OCI-LY7 (cell line): ENCODE measurements at regions not wholly inside any gene's neighbourhood (a gene's known extent, or its start where the extent isn't known, plus 50 kb on each side); places are given as distances from the start of the nearest gene placed in this dataset.

Source experiments
- BruUV-seq: library from RNA; stranded (reverse); fragments of 400-500 nt; replicated peaks from 2 replicates; lab custom pipeline; 2021; lab: Mats Ljungman, UMichigan
- CTCF ChIA-PET: fragments of 300-600 bp; sonication (Branson Sonifier 250); formaldehyde crosslinking; loops from one replicate; lab custom pipeline; 2022; ENCODE audit warnings: antibody characterized with exemption; ENCODE audit not compliant: unreplicated experiment; lab: Charles Lee
- POLR2A ChIA-PET: fragments of 300-600 bp; sonication (Branson Sonifier 250); formaldehyde crosslinking; loops from one replicate; lab custom pipeline; 2022; ENCODE audit warnings: antibody characterized with exemption; lab: Charles Lee
- DNase-seq: peaks from one replicate; pipeline ENCODE4 v3.0.0-alpha.2; 2015; ENCODE audit warnings: low spot score
- H2AFZ ChIP-seq: fragments of 200-600 bp; sonication (generic), shearing (Covaris generic); 2 replicates; pipeline ENCODE4 v1.6.1; 2014; ENCODE audit warnings: mild to moderate bottlenecking, antibody characterized with exemption, low read length, moderate library complexity
- H3K27ac ChIP-seq: fragments of 200-600 bp; sonication (generic); 2 replicates; pipeline ENCODE4 v1.5.1; 2014; ENCODE audit warnings: mixed run types, low read depth, mild to moderate bottlenecking, moderate library complexity, low read length, inconsistent platforms; ENCODE audit not compliant: poor library complexity, severe bottlenecking
- H3K36me3 ChIP-seq: fragments of 200-600 bp; sonication (generic); 2 replicates; pipeline ENCODE4 v1.6.1; 2014; ENCODE audit warnings: mild to moderate bottlenecking, antibody characterized with exemption, low read length, moderate library complexity, mixed read lengths; ENCODE audit not compliant: insufficient read depth
- H3K4me1 ChIP-seq: fragments of 200-600 bp; sonication (generic); 2 replicates; pipeline ENCODE4 v1.5.1; 2014; ENCODE audit warnings: mild to moderate bottlenecking, low read length; ENCODE audit not compliant: insufficient read depth, poor library complexity, severe bottlenecking
- H3K4me2 ChIP-seq: fragments of 200-600 bp; sonication (generic); 2 replicates; pipeline ENCODE4 v1.6.1; 2014; ENCODE audit warnings: mild to moderate bottlenecking, low read length
- H3K4me3 ChIP-seq: fragments of 200-600 bp; sonication (generic); 2 replicates; pipeline ENCODE4 v1.5.1; 2014; ENCODE audit warnings: mild to moderate bottlenecking, low read depth, low read length; ENCODE audit not compliant: poor library complexity, severe bottlenecking
- H3K79me2 ChIP-seq: fragments of 200-600 bp; sonication (generic); 2 replicates; pipeline ENCODE4 v1.6.1; 2016; ENCODE audit warnings: low read depth, mild to moderate bottlenecking, low read length, moderate library complexity, mixed read lengths; ENCODE audit not compliant: insufficient read depth
- H3K9me2 ChIP-seq: fragments of 200-600 bp; sonication (generic); 2 replicates; pipeline ENCODE4 v1.6.1; 2016; ENCODE audit warnings: mild to moderate bottlenecking, low read length, mixed read lengths; ENCODE audit not compliant: insufficient read depth
- H3K9me3 ChIP-seq: fragments of 200-600 bp; sonication (generic); 2 replicates; pipeline ENCODE4 v1.6.1; 2014; ENCODE audit warnings: mild to moderate bottlenecking, mixed run types, low read length, mixed read lengths
- H4K20me1 ChIP-seq: fragments of 200-600 bp; sonication (generic); 2 replicates; pipeline ENCODE4 v1.6.1; 2014; ENCODE audit warnings: mild to moderate bottlenecking, antibody characterized with exemption, low read length, moderate library complexity, mixed read lengths; ENCODE audit not compliant: insufficient read depth
- CTCF ChIP-seq: fragments of 200-600 bp; sonication (generic); conservative IDR thresholded peaks from 2 replicates; pipeline ENCODE4 v1.5.1; 2014; ENCODE audit warnings: mild to moderate bottlenecking, antibody characterized with exemption, low read length, moderate library complexity, mixed read lengths
- EZH2phosphoT487 ChIP-seq: fragments of 200-600 bp; sonication (generic); IDR thresholded peaks from 2 replicates; pipeline ENCODE4 v1.6.1; 2018; ENCODE audit warnings: low read depth, borderline replicate concordance, mild to moderate bottlenecking, mixed run types, antibody characterized with exemption, low read length, moderate library complexity, mixed read lengths
- intact Hi-C: fragments of 100-400 bp; cut with micrococcal nuclease; formaldehyde crosslinking; loops from one replicate; pipeline ENCODE4 v1.10.0; 2022; ENCODE audit not compliant: unreplicated experiment

DNA sequence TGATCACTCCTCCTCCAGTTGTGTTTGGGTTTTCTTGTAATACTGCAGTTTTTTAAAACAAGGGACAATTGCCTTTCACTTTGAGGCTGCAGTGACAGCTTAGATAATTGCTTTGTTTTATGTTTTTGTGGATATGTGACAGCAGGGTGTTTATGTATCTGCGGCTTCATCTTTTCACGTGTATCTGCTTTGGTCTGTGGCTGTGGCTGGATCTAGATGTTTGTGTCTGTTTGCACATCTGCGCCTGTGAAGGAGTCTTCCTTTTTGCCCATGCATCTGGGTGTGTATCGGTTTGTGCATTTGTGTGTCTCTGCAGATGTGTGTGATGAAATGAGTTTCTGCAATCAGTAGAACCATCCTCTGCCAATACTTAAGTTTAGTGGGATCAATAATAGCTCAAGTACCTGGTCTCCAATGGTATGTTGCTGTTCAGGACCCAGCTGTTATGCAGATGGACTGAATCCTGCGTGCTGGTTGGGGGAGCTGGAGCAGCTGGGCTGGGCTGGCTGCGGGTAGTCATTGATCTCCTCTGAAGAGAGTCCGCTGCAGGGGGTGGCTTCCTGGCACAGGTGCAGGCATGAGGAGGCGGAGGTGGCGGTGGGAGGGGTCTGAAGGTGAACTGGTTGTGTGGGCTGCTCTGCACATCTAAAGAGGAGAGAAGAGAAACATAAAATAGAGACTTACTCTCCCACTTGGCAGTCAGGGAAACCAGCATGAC, 390.3 kb downstream of the SH2D1A start:
- Histone ChIP-seq H3K27ac (no peak overlapping the region), H3K36me3 (no peaks in the 10 kb centered on the region), H3K4me1 (no peaks in the 10 kb centered on the region), H2AFZ (no peak overlapping the region), H3K9me3 (no peaks in the 10 kb centered on the region), H3K4me3 (no peak overlapping the region), H3K4me2 (no peak overlapping the region), H4K20me1 (no peaks in the 10 kb centered on the region), H3K9me2 (no peaks in the 10 kb centered on the region), H3K79me2 (no peaks in the 10 kb centered on the region)
- no peak for DNase-seq
- no TSS peak for BruUV-seq
- CTCF ChIA-PET, result no interaction called here
- no peak for TF ChIP-seq CTCF
- TF ChIP-seq EZH2phosphoT487, result no peak
- intact Hi-C loops, result no loop called here
- POLR2A ChIA-PET, result no interaction called here

GRCh38 chrX:124737771-124738170, 391.4 kb downstream of the SH2D1A start:
- Histone ChIP-seq H4K20me1 (no peaks in the 10 kb centered on the region), H3K79me2 (no peaks in the 10 kb centered on the region), H3K36me3 (no peaks in the 10 kb centered on the region), H3K4me3 (no peak overlapping the region), H3K4me1 (no peaks in the 10 kb centered on the region), H3K9me3 (no peaks in the 10 kb centered on the region), H2AFZ (no peak overlapping the region), H3K9me2 (no peaks in the 10 kb centered on the region), H3K27ac (no peak overlapping the region), H3K4me2 (no peak overlapping the region)
- TF ChIP-seq CTCF (no peak), EZH2phosphoT487 (no peak)
- intact Hi-C loops, result no loop called here
- no TSS peak for BruUV-seq
- no peak for DNase-seq
- CTCF ChIA-PET, result no interaction called here
- POLR2A ChIA-PET, result interaction anchor here (0.7 kb wide), 1 partner anchor 205 kb away, joined by 3 read pairs; no protein-coding TSS in a partner anchor

DNA sequence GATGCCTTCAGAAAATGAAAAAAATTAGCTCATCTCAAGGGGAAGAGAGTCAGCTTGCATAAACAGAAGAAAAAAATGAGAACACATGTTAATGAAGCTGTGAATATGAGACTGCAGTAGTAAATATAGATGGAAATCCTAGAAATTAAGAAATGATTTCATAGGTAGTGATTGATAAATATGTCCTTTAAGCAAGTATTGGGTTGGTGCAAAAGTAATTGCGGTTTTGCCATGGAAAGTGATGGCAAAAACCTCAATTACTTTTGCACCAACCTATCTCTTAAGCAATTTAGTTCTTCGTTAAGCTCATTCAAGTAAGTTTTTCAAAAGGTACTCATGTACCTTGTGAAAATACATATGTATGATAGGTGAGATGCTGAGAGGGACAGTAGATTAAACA, 400.9 kb downstream of the SH2D1A start:
- H3K9me3 ChIP-seq, result no peaks in the 10 kb centered on the region
- ChIA-PET POLR2A (no interaction called here), CTCF (no interaction called here)
- no peaks in the 10 kb centered on the region for H3K36me3 ChIP-seq
- no peaks in the 10 kb centered on the region for H3K9me2 ChIP-seq
- H3K4me3 ChIP-seq, result no peak overlapping the region
- H3K4me1 ChIP-seq, result no peaks in the 10 kb centered on the region
- DNase-seq, result no peak
- no peaks in the 10 kb centered on the region for H3K79me2 ChIP-seq
- H3K27ac ChIP-seq, result no peak overlapping the region
- TF ChIP-seq EZH2phosphoT487 (no peak), CTCF (no peak)
- H4K20me1 ChIP-seq, result no peaks in the 10 kb centered on the region
- no peak overlapping the region for H3K4me2 ChIP-seq
- no TSS peak for BruUV-seq
- intact Hi-C loops, result no loop called here
- H2AFZ ChIP-seq, result no peak overlapping the region
